ENCODE measurements at regions not wholly inside any gene's neighbourhood (a gene's known extent, or its start where the extent isn't known, plus 50 kb on each side); places are given as distances from the start of the nearest gene placed in this dataset.

- H3K4me2 ChIP-seq (replicated peaks; ENCODE audit: extremely low read depth, low read length, poor library complexity, severe bottlenecking), result no peak overlapping the region
- intact Hi-C loops (cut with micrococcal nuclease), result no loop called here
- WGBS (ENCODE audit: insufficient coverage), result 96% methylated on average over 3 of the region's 3 CpGs
These were observed 69.7 kb upstream of the IPO9 start for GRCh38 chr1:201759194-201759815.

GRCh38 chr1:201760516-201760915 is 68.4 kb upstream of the IPO9 start:
- Mint-ChIP-seq H3K4me3 (no peak overlapping the region), H3K9me3 (no peaks in the 10 kb centered on the region), H3K27me3 (ENCODE audit: low read depth in 3 of 3) (peaks cover 0 to 3% (median 2%) of the 10 kb centered on the region in 3 donors), H3K4me1 (peaks cover 17% of the 10 kb centered on the region), H3K36me3 (no peaks in the 10 kb centered on the region), H3K27ac (no peak overlapping the region)
- Histone ChIP-seq H4K20me1 (ENCODE audit: insufficient read depth, low read length) (no peaks in the 10 kb centered on the region), H3K9me3 (replicated peaks in 1 of 2; ENCODE audit: control insufficient read depth in 1 of 2, insufficient read depth in 1 of 2, low read length in 2 of 2) (no peaks in the 10 kb centered on the region), H3K4me2 (replicated peaks; ENCODE audit: extremely low read depth, low read length, poor library complexity, severe bottlenecking) (no peak overlapping the region), H3K79me2 (ENCODE audit: insufficient read depth, low read length) (no peaks in the 10 kb centered on the region), H3K9ac (ENCODE audit: insufficient read depth, low read length, poor library complexity, severe bottlenecking) (no peak overlapping the region), H3K4me3 (replicated peaks in 1 of 3; ENCODE audit: low read depth in 2 of 3, low read length in 3 of 3) (no peak overlapping the region), H3K27ac (ENCODE audit: low read depth in 1 of 2, low read length in 2 of 2) (no peak overlapping the region), H3K27me3 (ENCODE audit: control insufficient read depth in 2 of 2, insufficient read depth in 2 of 2, low read length in 2 of 2) (no peaks in the 10 kb centered on the region), H3K36me3 (replicated peaks in 1 of 2; ENCODE audit: control insufficient read depth in 1 of 2, insufficient read depth in 2 of 2, low read length in 2 of 2) (no peaks in the 10 kb centered on the region), H2AFZ (ENCODE audit: insufficient read depth, low read depth, low read length, poor library complexity, severe bottlenecking) (no peak overlapping the region), H3K4me1 (ENCODE audit: control insufficient read depth in 1 of 2, insufficient read depth in 2 of 2, low read length in 2 of 2) (no peaks in the 10 kb centered on the region)
- WGBS (ENCODE audit: insufficient coverage), result no CpG with 5 or more reads among the region's 1 CpG
- TF ChIP-seq, protein P1, sequence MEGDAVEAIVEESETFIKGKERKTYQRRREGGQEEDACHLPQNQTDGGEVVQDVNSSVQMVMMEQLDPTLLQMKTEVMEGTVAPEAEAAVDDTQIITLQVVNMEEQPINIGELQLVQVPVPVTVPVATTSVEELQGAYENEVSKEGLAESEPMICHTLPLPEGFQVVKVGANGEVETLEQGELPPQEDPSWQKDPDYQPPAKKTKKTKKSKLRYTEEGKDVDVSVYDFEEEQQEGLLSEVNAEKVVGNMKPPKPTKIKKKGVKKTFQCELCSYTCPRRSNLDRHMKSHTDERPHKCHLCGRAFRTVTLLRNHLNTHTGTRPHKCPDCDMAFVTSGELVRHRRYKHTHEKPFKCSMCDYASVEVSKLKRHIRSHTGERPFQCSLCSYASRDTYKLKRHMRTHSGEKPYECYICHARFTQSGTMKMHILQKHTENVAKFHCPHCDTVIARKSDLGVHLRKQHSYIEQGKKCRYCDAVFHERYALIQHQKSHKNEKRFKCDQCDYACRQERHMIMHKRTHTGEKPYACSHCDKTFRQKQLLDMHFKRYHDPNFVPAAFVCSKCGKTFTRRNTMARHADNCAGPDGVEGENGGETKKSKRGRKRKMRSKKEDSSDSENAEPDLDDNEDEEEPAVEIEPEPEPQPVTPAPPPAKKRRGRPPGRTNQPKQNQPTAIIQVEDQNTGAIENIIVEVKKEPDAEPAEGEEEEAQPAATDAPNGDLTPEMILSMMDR (IDR thresholded peaks at IDR 0.05), result no peak
- intact Hi-C loops (cut with micrococcal nuclease), result no loop called here
- no peak for DNase-seq

More at GRCh38 chr1:201759194-201759815, 69.7 kb upstream of the IPO9 start:
- no peak overlapping the region for H2AFZ ChIP-seq (ENCODE audit: insufficient read depth, low read depth, low read length, poor library complexity, severe bottlenecking)
- Mint-ChIP-seq H3K27me3 (ENCODE audit: low read depth in 3 of 3) (peaks cover 2 to 3% (median 2%) of the 10 kb centered on the region in 3 donors), H3K4me3 (no peak overlapping the region), H3K27ac (no peak overlapping the region), H3K36me3 (no peaks in the 10 kb centered on the region), H3K4me1 (peaks cover 20% of the 10 kb centered on the region), H3K9me3 (no peaks in the 10 kb centered on the region)
- no peak overlapping the region for H3K27ac ChIP-seq (ENCODE audit: low read depth in 1 of 2, low read length in 2 of 2)
- H3K27me3 ChIP-seq (ENCODE audit: control insufficient read depth in 2 of 2, insufficient read depth in 2 of 2, low read length in 2 of 2), result no peaks in the 10 kb centered on the region
- TF ChIP-seq, protein P1 (IDR thresholded peaks at IDR 0.05), result no peak
- H3K9me3 ChIP-seq (replicated peaks in 1 of 2; ENCODE audit: control insufficient read depth in 1 of 2, insufficient read depth in 1 of 2, low read length in 2 of 2), result no peaks in the 10 kb centered on the region
- H4K20me1 ChIP-seq (ENCODE audit: insufficient read depth, low read length), result no peaks in the 10 kb centered on the region
- H3K4me3 ChIP-seq (replicated peaks in 1 of 3; ENCODE audit: low read depth in 2 of 3, low read length in 3 of 3), result no peak overlapping the region
- DNase-seq, result no peak
- H3K36me3 ChIP-seq (replicated peaks in 1 of 2; ENCODE audit: control insufficient read depth in 1 of 2, insufficient read depth in 2 of 2, low read length in 2 of 2), result no peaks in the 10 kb centered on the region
- H3K4me1 ChIP-seq (ENCODE audit: control insufficient read depth in 1 of 2, insufficient read depth in 2 of 2, low read length in 2 of 2), result peaks cover 0 to 3% of the 10 kb centered on the region in 2 donors
- no peaks in the 10 kb centered on the region for H3K79me2 ChIP-seq (ENCODE audit: insufficient read depth, low read length)
- no peak overlapping the region for H3K9ac ChIP-seq (ENCODE audit: insufficient read depth, low read length, poor library complexity, severe bottlenecking)

Data from CD14-positive monocyte (primary cell).